Caco-2 (cell line): ENCODE measurements at regions not wholly inside any gene's neighbourhood (a gene's known extent, or its start where the extent isn't known, plus 50 kb on each side); places are given as distances from the start of the nearest gene placed in this dataset.

Experiments used
- BruUV-seq: library from RNA; stranded (reverse); fragments of 400-500 nt; replicated peaks from 2 replicates; lab custom pipeline; 2021; lab: Mats Ljungman, UMichigan
- CTCF ChIA-PET: fragments of 300-600 bp; sonication (Branson Sonifier 250); formaldehyde crosslinking; loops from one replicate; lab custom pipeline; 2022; ENCODE audit warnings: antibody characterized with exemption; lab: Charles Lee
- POLR2A ChIA-PET: fragments of 300-600 bp; sonication (Branson Sonifier 250); formaldehyde crosslinking; loops from one replicate; lab custom pipeline; 2022; ENCODE audit warnings: antibody characterized with exemption; lab: Charles Lee
- DNase-seq, 2 experiments: peaks; one replicate each; pipeline versions ENCODE4 v3.0.0 to v3.0.0-alpha.2; 2020 to 2022
- H3K27me3 ChIP-seq: replicated peaks from 2 replicates; pipeline ENCODE4 v1.6.0; 2011; ENCODE audit warnings: low read length; ENCODE audit not compliant: control insufficient read depth, insufficient read depth
- H3K36me3 ChIP-seq: 2 replicates; pipeline ENCODE4 v1.5.1; 2011; ENCODE audit warnings: low read length; ENCODE audit not compliant: control insufficient read depth, insufficient read depth
- H3K4me1 ChIP-seq: fragments of 250-450 bp; sonication (Bioruptor Pico); 2 replicates; pipeline ENCODE4 v1.5.1; 2020; ENCODE audit warnings: mild to moderate bottlenecking
- H3K4me3 ChIP-seq: 2 replicates; pipeline ENCODE4 v1.5.1; 2011; ENCODE audit warnings: low read depth, mild to moderate bottlenecking, control low read depth, low read length
- H3K9me3 ChIP-seq: fragments of 250-450 bp; sonication (Bioruptor Pico); 2 replicates; pipeline ENCODE4 v1.5.1; 2020; ENCODE audit warnings: mild to moderate bottlenecking, moderate library complexity
- H3K27ac Mint-ChIP-seq: one replicate; pipeline ENCODE4 v1.8.0; 2022; ENCODE audit warnings: mixed read lengths; ENCODE audit not compliant: unreplicated experiment
- H3K27me3 Mint-ChIP-seq: one replicate; pipeline ENCODE4 v1.8.0; 2022; ENCODE audit warnings: mixed read lengths; ENCODE audit not compliant: insufficient read depth, unreplicated experiment
- H3K36me3 Mint-ChIP-seq: one replicate; pipeline ENCODE4 v1.8.0; 2022; ENCODE audit warnings: mild to moderate bottlenecking, mixed read lengths; ENCODE audit not compliant: insufficient read depth, unreplicated experiment
- H3K4me1 Mint-ChIP-seq: one replicate; pipeline ENCODE4 v1.8.0; 2022; ENCODE audit warnings: low read depth, mixed read lengths; ENCODE audit not compliant: unreplicated experiment
- H3K4me3 Mint-ChIP-seq: one replicate; pipeline ENCODE4 v1.8.0; 2022; ENCODE audit warnings: mild to moderate bottlenecking, moderate library complexity, mixed read lengths; ENCODE audit not compliant: unreplicated experiment
- H3K9me3 Mint-ChIP-seq: one replicate; pipeline ENCODE4 v1.8.0; 2022; ENCODE audit warnings: mixed read lengths; ENCODE audit not compliant: unreplicated experiment
- CTCF ChIP-seq, 2 experiments: fragments of 200-600 bp in 1 of 2; IDR thresholded peaks; 1 replicate in 1 of 2; 2 replicates in 1 of 2; pipeline versions ENCODE4 v1.5.1 to v1.8.0; 2011 to 2022; ENCODE audit warnings: antibody characterized with exemption in 1 of 2, control low read depth in 1 of 2, inconsistent platforms in 1 of 2, low read depth in 1 of 2, low read length in 1 of 2, mild to moderate bottlenecking in 1 of 2, moderate library complexity in 1 of 2; ENCODE audit not compliant: insufficient read depth in 1 of 2, severe bottlenecking in 1 of 2, unreplicated experiment in 1 of 2
- intact Hi-C: fragments of 100-400 bp; cut with micrococcal nuclease; formaldehyde crosslinking; loops from one replicate; pipeline ENCODE4 v1.10.0; 2022; ENCODE audit not compliant: unreplicated experiment

DNA sequence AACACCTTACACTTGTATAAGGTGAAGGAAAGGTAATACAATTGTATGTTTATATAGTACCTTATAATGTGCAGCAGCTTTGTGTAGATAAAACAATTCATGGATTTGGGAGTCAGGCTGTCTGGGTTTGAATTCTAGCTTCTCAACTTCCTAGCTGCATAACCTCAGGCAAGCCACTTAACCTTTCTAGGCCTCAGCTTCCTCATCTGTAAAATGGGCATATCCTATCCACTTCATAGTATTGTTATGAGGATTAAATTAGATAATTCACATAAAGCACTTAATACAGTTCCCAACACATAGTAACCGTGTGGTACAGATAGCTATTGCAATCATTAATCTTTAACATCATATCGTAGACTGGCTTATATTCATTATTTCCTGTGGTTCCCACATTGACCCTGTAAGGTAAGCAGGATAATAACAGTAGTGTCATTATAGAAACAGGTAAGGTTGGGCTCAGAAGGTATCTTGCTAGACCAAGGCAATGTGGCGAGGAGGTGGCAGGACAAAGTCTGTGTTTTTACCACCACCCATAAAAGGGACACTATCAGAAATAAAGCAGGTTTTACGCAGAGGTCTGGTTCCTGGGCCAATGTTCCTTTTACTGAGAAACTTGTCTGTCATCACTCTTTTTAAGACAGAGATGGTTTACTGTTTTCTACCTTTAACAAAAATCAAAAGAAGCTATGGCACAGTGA is 334.1 kb downstream of the RRAGC start:
- Mint-ChIP-seq H3K9me3 (no peaks in the 10 kb centered on the region), H3K27ac (no peak overlapping the region), H3K27me3 (peaks cover 16% of the 10 kb centered on the region), H3K36me3 (no peaks in the 10 kb centered on the region), H3K4me1 (no peaks in the 10 kb centered on the region), H3K4me3 (no peak overlapping the region)
- ChIA-PET CTCF (interaction anchor here (0.7 kb wide), 1 partner anchor 373 kb away, joined by 3 read pairs; no protein-coding TSS in a partner anchor), POLR2A (interaction anchor here (0.5 kb wide), 1 partner anchor 513 kb away, joined by 4 read pairs; no protein-coding TSS in a partner anchor)
- no peak for TF ChIP-seq CTCF (IDR thresholded peaks at IDR 0.05; ENCODE audit: insufficient read depth in 1 of 2, low read depth in 1 of 2, low read length in 1 of 2, severe bottlenecking in 1 of 2, unreplicated experiment in 1 of 2)
- Histone ChIP-seq H3K36me3 (no peaks in the 10 kb centered on the region), H3K9me3 (no peaks in the 10 kb centered on the region), H3K4me3 (no peak overlapping the region), H3K4me1 (no peaks in the 10 kb centered on the region), H3K27me3 (no peaks in the 10 kb centered on the region)
- DNase-seq: no peak
- intact Hi-C loops: no loop called here
- no TSS peak for BruUV-seq

- peaks cover 25% of the 10 kb centered on the region for H3K27me3 Mint-ChIP-seq
- intact Hi-C loops: no loop called here
- CTCF ChIA-PET: no interaction called here
- no TSS peak for BruUV-seq
- H3K4me1 Mint-ChIP-seq: no peaks in the 10 kb centered on the region
- DNase-seq: no peak
- H3K4me1 ChIP-seq: no peaks in the 10 kb centered on the region
- POLR2A ChIA-PET: no interaction called here
- no peak overlapping the region for H3K27ac Mint-ChIP-seq
- no peak overlapping the region for H3K4me3 ChIP-seq
- no peaks in the 10 kb centered on the region for H3K9me3 Mint-ChIP-seq
- H3K36me3 ChIP-seq: no peaks in the 10 kb centered on the region
- no peaks in the 10 kb centered on the region for H3K9me3 ChIP-seq
- no peaks in the 10 kb centered on the region for H3K36me3 Mint-ChIP-seq
- H3K27me3 ChIP-seq: no peaks in the 10 kb centered on the region
- no peak for TF ChIP-seq CTCF (IDR thresholded peaks at IDR 0.05; ENCODE audit: insufficient read depth in 1 of 2, low read depth in 1 of 2, low read length in 1 of 2, severe bottlenecking in 1 of 2, unreplicated experiment in 1 of 2)
- no peak overlapping the region for H3K4me3 Mint-ChIP-seq
Observed at GRCh38 chr1:38524025-38524641, 335.4 kb downstream of the RRAGC start.

DNA sequence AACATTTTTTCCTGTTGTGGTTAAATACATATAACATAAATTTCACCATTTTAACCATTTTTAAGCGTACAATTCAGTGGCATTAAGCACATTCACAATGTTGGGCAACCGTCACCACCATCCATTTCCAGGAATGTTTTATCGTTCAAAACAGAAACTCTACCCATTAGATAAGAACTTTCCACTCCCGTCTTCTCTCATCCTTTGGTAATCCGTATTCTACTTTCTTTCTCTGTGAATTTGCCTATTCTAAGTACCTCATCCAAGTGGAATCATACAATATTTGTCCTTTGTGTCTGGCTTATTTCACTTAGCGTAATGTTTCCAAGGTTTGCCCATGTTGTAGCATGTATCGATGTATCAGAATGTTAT is 336.0 kb downstream of the RRAGC start:
- ChIA-PET POLR2A (no interaction called here), CTCF (no interaction called here)
- TF ChIP-seq CTCF (IDR thresholded peaks at IDR 0.05; ENCODE audit: insufficient read depth in 1 of 2, low read depth in 1 of 2, low read length in 1 of 2, severe bottlenecking in 1 of 2, unreplicated experiment in 1 of 2): no peak
- no peak overlapping the region for H3K27ac Mint-ChIP-seq
- H3K27me3 Mint-ChIP-seq: peaks cover 27% of the 10 kb centered on the region
- no peaks in the 10 kb centered on the region for H3K27me3 ChIP-seq
- no peaks in the 10 kb centered on the region for H3K4me1 ChIP-seq
- intact Hi-C loops: no loop called here
- H3K4me1 Mint-ChIP-seq: no peaks in the 10 kb centered on the region
- no TSS peak for BruUV-seq
- H3K9me3 Mint-ChIP-seq: no peaks in the 10 kb centered on the region
- no peak for DNase-seq
- no peak overlapping the region for H3K4me3 ChIP-seq
- no peak overlapping the region for H3K4me3 Mint-ChIP-seq
- no peaks in the 10 kb centered on the region for H3K9me3 ChIP-seq
- no peaks in the 10 kb centered on the region for H3K36me3 ChIP-seq
- no peaks in the 10 kb centered on the region for H3K36me3 Mint-ChIP-seq
